ENCODE measurements at regions not wholly inside any gene's neighbourhood (a gene's known extent, or its start where the extent isn't known, plus 50 kb on each side); places are given as distances from the start of the nearest gene placed in this dataset.

- no peak for TF ChIP-seq POLR2A (IDR thresholded peaks at IDR 0.05)
- TF ChIP-seq CTCF (IDR thresholded peaks at IDR 0.05): no peak
Measured at GRCh38 chr12:93219947-93220346, 157.8 kb upstream of the NUDT4 start.

Measured in uterus (tissue), 2 donors.